ENCODE measurements at regions not wholly inside any gene's neighbourhood (a gene's known extent, or its start where the extent isn't known, plus 50 kb on each side); places are given as distances from the start of the nearest gene placed in this dataset.
A peak's percentile ranks its signal among the peaks of the same experiment; 100 is the strongest.

GRCh38 chr1:17903386-17903785, 148.3 kb downstream of the ACTL8 start:
- Mint-ChIP-seq H3K27ac (no peak overlapping the region), H3K4me3 (no peak overlapping the region), H3K4me1 (no peaks in the 10 kb centered on the region), H3K9me3 (peaks cover 0 to 4% (median 3%) of the 10 kb centered on the region in 3 donors), H3K36me3 (no peaks in the 10 kb centered on the region), H3K27me3 (peaks cover 22 to 37% of the 10 kb centered on the region in 2 donors)
- H3K27me3 ChIP-seq (replicated peaks in 1 of 2; ENCODE audit: control insufficient read depth in 2 of 2, extremely low read depth in 1 of 2, insufficient read depth in 2 of 2, low read length in 1 of 2): peaks cover 0 to 12% of the 10 kb centered on the region in 2 experiments
- H3K4me1 ChIP-seq (ENCODE audit: control insufficient read depth in 1 of 2, extremely low read depth in 1 of 2, insufficient read depth in 2 of 2, low read length in 2 of 2): no peaks in the 10 kb centered on the region
- no peak overlapping the region for H3K4me3 ChIP-seq (ENCODE audit: control insufficient read depth in 1 of 2, extremely low read depth in 1 of 2, low read length in 1 of 2)
- WGBS (ENCODE audit: insufficient coverage): no CpG with 5 or more reads among the region's 5 CpGs
- H3K27ac ChIP-seq (ENCODE audit: low read length): no peak overlapping the region
- H3K36me3 ChIP-seq (ENCODE audit: control insufficient read depth in 2 of 2, extremely low read depth in 1 of 2, insufficient read depth in 1 of 2, low read length in 1 of 2): no peaks in the 10 kb centered on the region
- ATAC-seq (replicated peaks in 1 of 4) (no peak), DNase-seq (no peak)
- ChIA-PET CTCF (no interaction called here), POLR2A (no interaction called here)
- H3K9me3 ChIP-seq: no peaks in the 10 kb centered on the region

DNA sequence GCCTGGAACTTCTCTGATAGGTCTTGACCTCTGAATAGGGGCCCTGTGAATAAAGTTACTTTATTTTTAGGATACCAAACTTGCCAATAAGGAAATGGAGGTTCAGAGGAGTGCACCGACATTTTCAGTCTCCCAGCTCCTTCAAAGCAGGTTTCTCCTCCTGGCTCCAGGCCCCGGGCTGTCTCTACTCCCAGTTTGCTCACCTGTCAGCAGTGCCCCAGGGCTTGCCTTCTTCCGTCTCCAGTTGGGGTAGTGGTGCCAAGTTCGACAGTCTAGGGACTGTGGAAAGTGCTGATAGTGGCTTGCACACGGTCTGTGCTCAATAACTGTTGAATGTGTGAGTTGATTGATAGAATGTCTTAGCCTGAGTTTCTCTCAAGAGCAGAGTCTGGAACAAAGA, 149.2 kb downstream of the ACTL8 start:
- WGBS (ENCODE audit: insufficient coverage): 33% methylated on average over 1 of the region's 5 CpGs
- CTCF ChIA-PET: no interaction called here
- Mint-ChIP-seq H3K4me3 (no peak overlapping the region), H3K36me3 (no peaks in the 10 kb centered on the region), H3K9me3 (peaks cover 0 to 4% (median 3%) of the 10 kb centered on the region in 3 donors), H3K27ac (no peak overlapping the region), H3K27me3 (peaks cover 23 to 37% of the 10 kb centered on the region in 2 donors), H3K4me1 (no peaks in the 10 kb centered on the region)
- Histone ChIP-seq H3K27ac (ENCODE audit: low read length) (no peak overlapping the region), H3K4me3 (ENCODE audit: control insufficient read depth in 1 of 2, extremely low read depth in 1 of 2, low read length in 1 of 2) (no peak overlapping the region), H3K27me3 (replicated peaks in 1 of 2; ENCODE audit: control insufficient read depth in 2 of 2, extremely low read depth in 1 of 2, insufficient read depth in 2 of 2, low read length in 1 of 2) (peaks cover 0 to 12% of the 10 kb centered on the region in 2 experiments), H3K9me3 (no peaks in the 10 kb centered on the region), H3K36me3 (ENCODE audit: control insufficient read depth in 2 of 2, extremely low read depth in 1 of 2, insufficient read depth in 1 of 2, low read length in 1 of 2) (no peaks in the 10 kb centered on the region), H3K4me1 (ENCODE audit: control insufficient read depth in 1 of 2, extremely low read depth in 1 of 2, insufficient read depth in 2 of 2, low read length in 2 of 2) (no peaks in the 10 kb centered on the region)
- ATAC-seq (replicated peaks in 1 of 4) (no peak), DNase-seq (no peak)
- POLR2A ChIA-PET: no interaction called here

GRCh38 chr1:17907999-17908398, 152.9 kb downstream of the ACTL8 start:
- H3K27ac ChIP-seq (ENCODE audit: low read length): no peak overlapping the region
- no peaks in the 10 kb centered on the region for H3K4me1 Mint-ChIP-seq
- no peak overlapping the region for H3K4me3 Mint-ChIP-seq
- H3K9me3 ChIP-seq: no peaks in the 10 kb centered on the region
- H3K27me3 Mint-ChIP-seq: peaks cover 27 to 39% of the 10 kb centered on the region in 2 donors
- H3K36me3 ChIP-seq (ENCODE audit: control insufficient read depth in 2 of 2, extremely low read depth in 1 of 2, insufficient read depth in 1 of 2, low read length in 1 of 2): no peaks in the 10 kb centered on the region
- peaks cover 0 to 20% of the 10 kb centered on the region in 2 experiments for H3K27me3 ChIP-seq (replicated peaks in 1 of 2; ENCODE audit: control insufficient read depth in 2 of 2, extremely low read depth in 1 of 2, insufficient read depth in 2 of 2, low read length in 1 of 2)
- ChIA-PET POLR2A (no interaction called here), CTCF (no interaction called here)
- 56% methylated on average over 3 of the region's 3 CpGs for WGBS (ENCODE audit: insufficient coverage)
- ATAC-seq (replicated peaks in 1 of 4) (no peak), DNase-seq (no peak)
- H3K4me1 ChIP-seq (ENCODE audit: control insufficient read depth in 1 of 2, extremely low read depth in 1 of 2, insufficient read depth in 2 of 2, low read length in 2 of 2): no peaks in the 10 kb centered on the region
- H3K27ac Mint-ChIP-seq: no peak overlapping the region
- H3K4me3 ChIP-seq (ENCODE audit: control insufficient read depth in 1 of 2, extremely low read depth in 1 of 2, low read length in 1 of 2): no peak overlapping the region
- no peaks in the 10 kb centered on the region for H3K36me3 Mint-ChIP-seq
- H3K9me3 Mint-ChIP-seq: peaks cover 0 to 4% (median 0%) of the 10 kb centered on the region in 3 donors

DNA sequence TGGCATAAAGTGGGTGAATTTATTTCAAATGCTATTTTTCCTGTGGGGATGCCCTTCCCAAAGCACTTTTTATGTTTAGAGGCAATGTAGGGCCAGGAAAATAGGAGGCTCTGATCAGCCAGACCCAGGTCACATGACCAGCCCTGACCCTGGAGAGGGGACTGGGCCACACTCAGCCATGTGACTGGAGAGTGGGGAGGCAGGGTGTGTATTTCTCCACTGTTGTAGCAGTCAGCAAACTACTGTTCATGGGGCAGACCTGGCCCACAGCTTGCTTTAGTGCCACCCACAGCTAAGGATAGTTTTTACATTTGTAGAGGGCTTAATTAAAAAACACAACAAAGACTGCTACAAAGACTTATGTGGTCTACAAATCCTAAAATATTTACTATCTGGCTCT, 153.8 kb downstream of the ACTL8 start:
- peaks cover 33 to 42% of the 10 kb centered on the region in 2 donors for H3K27me3 Mint-ChIP-seq
- Histone ChIP-seq H3K27me3 (replicated peaks in 1 of 2; ENCODE audit: control insufficient read depth in 2 of 2, extremely low read depth in 1 of 2, insufficient read depth in 2 of 2, low read length in 1 of 2) (peaks cover 0 to 24% of the 10 kb centered on the region in 2 experiments), H3K4me1 (ENCODE audit: control insufficient read depth in 1 of 2, extremely low read depth in 1 of 2, insufficient read depth in 2 of 2, low read length in 2 of 2) (no peaks in the 10 kb centered on the region), H3K9me3 (no peaks in the 10 kb centered on the region), H3K36me3 (ENCODE audit: control insufficient read depth in 2 of 2, extremely low read depth in 1 of 2, insufficient read depth in 1 of 2, low read length in 1 of 2) (no peaks in the 10 kb centered on the region), H3K4me3 (ENCODE audit: control insufficient read depth in 1 of 2, extremely low read depth in 1 of 2, low read length in 1 of 2) (no peak overlapping the region), H3K27ac (ENCODE audit: low read length) (no peak overlapping the region)
- no peaks in the 10 kb centered on the region for H3K36me3 Mint-ChIP-seq
- DNase-seq (no peak), ATAC-seq (replicated peaks in 1 of 4) (no peak)
- CTCF ChIA-PET: no interaction called here
- H3K27ac Mint-ChIP-seq: no peak overlapping the region
- no peaks in the 10 kb centered on the region for H3K4me1 Mint-ChIP-seq
- peaks cover 0 to 4% (median 0%) of the 10 kb centered on the region in 3 donors for H3K9me3 Mint-ChIP-seq
- POLR2A ChIA-PET: no interaction called here
- no peak overlapping the region for H3K4me3 Mint-ChIP-seq

GRCh38 chr1:17909634-17910033, 154.5 kb downstream of the ACTL8 start:
- H3K4me3 ChIP-seq (ENCODE audit: control insufficient read depth in 1 of 2, extremely low read depth in 1 of 2, low read length in 1 of 2): no peak overlapping the region
- no peaks in the 10 kb centered on the region for H3K9me3 ChIP-seq
- ChIA-PET POLR2A (no interaction called here), CTCF (no interaction called here)
- Mint-ChIP-seq H3K9me3 (peaks cover 0 to 4% (median 0%) of the 10 kb centered on the region in 3 donors), H3K4me1 (no peaks in the 10 kb centered on the region), H3K36me3 (no peaks in the 10 kb centered on the region), H3K4me3 (no peak overlapping the region), H3K27ac (no peak overlapping the region), H3K27me3 (peaks cover 31 to 45% of the 10 kb centered on the region in 2 donors)
- H3K27me3 ChIP-seq (replicated peaks in 1 of 2; ENCODE audit: control insufficient read depth in 2 of 2, extremely low read depth in 1 of 2, insufficient read depth in 2 of 2, low read length in 1 of 2): peaks cover 0 to 26% of the 10 kb centered on the region in 2 experiments
- no peaks in the 10 kb centered on the region for H3K4me1 ChIP-seq (ENCODE audit: control insufficient read depth in 1 of 2, extremely low read depth in 1 of 2, insufficient read depth in 2 of 2, low read length in 2 of 2)
- no peak overlapping the region for H3K27ac ChIP-seq (ENCODE audit: low read length)
- DNase-seq (no peak), ATAC-seq (replicated peaks in 1 of 4) (no peak)
- H3K36me3 ChIP-seq (ENCODE audit: control insufficient read depth in 2 of 2, extremely low read depth in 1 of 2, insufficient read depth in 1 of 2, low read length in 1 of 2): no peaks in the 10 kb centered on the region
- WGBS (ENCODE audit: insufficient coverage): 15% methylated on average over 2 of the region's 4 CpGs

DNA sequence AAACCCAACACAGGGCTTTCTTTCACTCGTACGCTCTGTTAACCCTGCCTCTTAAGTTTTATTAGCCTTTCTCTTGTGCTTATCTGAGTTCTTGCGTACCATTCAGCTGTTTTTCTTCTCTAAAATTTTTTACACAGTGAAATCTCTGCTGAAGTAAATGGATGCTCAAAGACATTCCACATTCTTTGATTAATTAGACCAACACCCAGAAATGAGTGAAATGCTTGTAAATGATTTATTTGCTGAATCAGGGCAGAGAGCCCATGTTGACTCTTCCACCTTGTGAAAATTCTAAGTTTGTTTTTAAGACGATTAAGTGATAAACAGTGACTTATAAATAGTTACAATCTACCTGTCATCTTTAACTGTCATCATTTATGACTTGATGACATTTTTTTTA, 156.7 kb downstream of the ACTL8 start:
- no peaks in the 10 kb centered on the region for H3K4me1 Mint-ChIP-seq
- ChIA-PET CTCF (no interaction called here), POLR2A (no interaction called here)
- Histone ChIP-seq H3K4me1 (ENCODE audit: control insufficient read depth in 1 of 2, extremely low read depth in 1 of 2, insufficient read depth in 2 of 2, low read length in 2 of 2) (no peaks in the 10 kb centered on the region), H3K27ac (ENCODE audit: low read length) (no peak overlapping the region), H3K36me3 (ENCODE audit: control insufficient read depth in 2 of 2, extremely low read depth in 1 of 2, insufficient read depth in 1 of 2, low read length in 1 of 2) (no peaks in the 10 kb centered on the region), H3K9me3 (no peaks in the 10 kb centered on the region), H3K27me3 (replicated peaks in 1 of 2; ENCODE audit: control insufficient read depth in 2 of 2, extremely low read depth in 1 of 2, insufficient read depth in 2 of 2, low read length in 1 of 2) (peaks cover 0 to 25% of the 10 kb centered on the region in 2 experiments), H3K4me3 (ENCODE audit: control insufficient read depth in 1 of 2, extremely low read depth in 1 of 2, low read length in 1 of 2) (no peak overlapping the region)
- H3K4me3 Mint-ChIP-seq: no peak overlapping the region
- no peaks in the 10 kb centered on the region for H3K9me3 Mint-ChIP-seq
- WGBS (ENCODE audit: insufficient coverage): no CpG with 5 or more reads among the region's 4 CpGs
- H3K27me3 Mint-ChIP-seq: peaks cover 27 to 45% of the 10 kb centered on the region in 2 donors
- ATAC-seq (replicated peaks in 1 of 4) (no peak), DNase-seq (no peak)
- no peaks in the 10 kb centered on the region for H3K36me3 Mint-ChIP-seq
- H3K27ac Mint-ChIP-seq: no peak overlapping the region

DNA sequence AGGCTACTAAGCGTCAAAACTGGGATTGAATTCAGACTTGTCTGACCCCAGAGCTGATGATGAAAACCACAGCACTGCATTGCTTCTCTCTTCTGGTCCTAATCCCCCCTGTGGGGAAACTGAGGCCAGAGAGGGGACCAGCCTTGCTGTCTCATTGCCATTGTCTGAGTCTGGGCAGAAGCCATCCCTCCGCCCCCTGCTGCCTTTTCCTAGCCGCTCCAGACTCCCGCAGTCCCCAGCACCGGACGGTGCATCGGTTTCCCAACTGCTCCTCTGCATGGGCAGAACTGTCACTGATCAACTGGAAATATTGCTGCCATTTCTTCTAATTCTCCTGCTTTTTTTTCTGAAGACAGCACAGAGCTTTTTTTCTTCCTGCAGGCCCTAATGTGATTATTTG, 157.4 kb downstream of the ACTL8 start:
- no peak overlapping the region for H3K4me3 Mint-ChIP-seq
- ChIA-PET CTCF (no interaction called here), POLR2A (no interaction called here)
- Histone ChIP-seq H3K9me3 (no peaks in the 10 kb centered on the region), H3K36me3 (ENCODE audit: control insufficient read depth in 2 of 2, extremely low read depth in 1 of 2, insufficient read depth in 1 of 2, low read length in 1 of 2) (no peaks in the 10 kb centered on the region), H3K27ac (ENCODE audit: low read length) (no peak overlapping the region), H3K27me3 (replicated peaks in 1 of 2; ENCODE audit: control insufficient read depth in 2 of 2, extremely low read depth in 1 of 2, insufficient read depth in 2 of 2, low read length in 1 of 2) (peaks cover 0 to 29% of the 10 kb centered on the region in 2 experiments), H3K4me3 (ENCODE audit: control insufficient read depth in 1 of 2, extremely low read depth in 1 of 2, low read length in 1 of 2) (no peak overlapping the region), H3K4me1 (ENCODE audit: control insufficient read depth in 1 of 2, extremely low read depth in 1 of 2, insufficient read depth in 2 of 2, low read length in 2 of 2) (no peaks in the 10 kb centered on the region)
- no peaks in the 10 kb centered on the region for H3K36me3 Mint-ChIP-seq
- ATAC-seq (replicated peaks in 1 of 4) (no peak), DNase-seq (peak in 1 of 35 experiments; percentile 11)
- no peaks in the 10 kb centered on the region for H3K9me3 Mint-ChIP-seq
- WGBS (ENCODE audit: insufficient coverage): 73% methylated on average over 3 of the region's 7 CpGs
- no peak overlapping the region for H3K27ac Mint-ChIP-seq
- peaks cover 29 to 50% of the 10 kb centered on the region in 2 donors for H3K27me3 Mint-ChIP-seq
- H3K4me1 Mint-ChIP-seq: no peaks in the 10 kb centered on the region

Data from T-cell (primary cell).